ENCODE measurements at regions not wholly inside any gene's neighbourhood (a gene's known extent, or its start where the extent isn't known, plus 50 kb on each side); places are given as distances from the start of the nearest gene placed in this dataset.

- intact Hi-C loops (cut with micrococcal nuclease; ENCODE audit: unreplicated experiment): no loop called here
- Mint-ChIP-seq H3K9me3 (ENCODE audit: low read depth, unreplicated experiment) (no peaks in the 10 kb centered on the region), H3K27ac (ENCODE audit: unreplicated experiment) (no peak overlapping the region), H3K36me3 (ENCODE audit: insufficient read depth, unreplicated experiment) (no peaks in the 10 kb centered on the region), H3K4me1 (ENCODE audit: low read depth, unreplicated experiment) (no peaks in the 10 kb centered on the region), H3K4me3 (ENCODE audit: low read depth, unreplicated experiment) (no peak overlapping the region), H3K27me3 (ENCODE audit: unreplicated experiment) (peaks cover 48% of the 10 kb centered on the region)
- TF ChIP-seq, protein P1, sequence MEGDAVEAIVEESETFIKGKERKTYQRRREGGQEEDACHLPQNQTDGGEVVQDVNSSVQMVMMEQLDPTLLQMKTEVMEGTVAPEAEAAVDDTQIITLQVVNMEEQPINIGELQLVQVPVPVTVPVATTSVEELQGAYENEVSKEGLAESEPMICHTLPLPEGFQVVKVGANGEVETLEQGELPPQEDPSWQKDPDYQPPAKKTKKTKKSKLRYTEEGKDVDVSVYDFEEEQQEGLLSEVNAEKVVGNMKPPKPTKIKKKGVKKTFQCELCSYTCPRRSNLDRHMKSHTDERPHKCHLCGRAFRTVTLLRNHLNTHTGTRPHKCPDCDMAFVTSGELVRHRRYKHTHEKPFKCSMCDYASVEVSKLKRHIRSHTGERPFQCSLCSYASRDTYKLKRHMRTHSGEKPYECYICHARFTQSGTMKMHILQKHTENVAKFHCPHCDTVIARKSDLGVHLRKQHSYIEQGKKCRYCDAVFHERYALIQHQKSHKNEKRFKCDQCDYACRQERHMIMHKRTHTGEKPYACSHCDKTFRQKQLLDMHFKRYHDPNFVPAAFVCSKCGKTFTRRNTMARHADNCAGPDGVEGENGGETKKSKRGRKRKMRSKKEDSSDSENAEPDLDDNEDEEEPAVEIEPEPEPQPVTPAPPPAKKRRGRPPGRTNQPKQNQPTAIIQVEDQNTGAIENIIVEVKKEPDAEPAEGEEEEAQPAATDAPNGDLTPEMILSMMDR (IDR thresholded peaks at IDR 0.05; ENCODE audit: unreplicated experiment): no peak
- no TSS peak for BruUV-seq (replicated peaks)
- no peak for DNase-seq
- CTCF ChIA-PET: no interaction called here
These were observed 225.2 kb upstream of the RGMA start for GRCh38 chr15:93314245-93314644.

- H3K4me3 Mint-ChIP-seq (ENCODE audit: low read depth, unreplicated experiment): no peak overlapping the region
- H3K9me3 Mint-ChIP-seq (ENCODE audit: low read depth, unreplicated experiment): no peaks in the 10 kb centered on the region
- CTCF ChIA-PET: no interaction called here
- H3K36me3 Mint-ChIP-seq (ENCODE audit: insufficient read depth, unreplicated experiment): no peaks in the 10 kb centered on the region
- peaks cover 48% of the 10 kb centered on the region for H3K27me3 Mint-ChIP-seq (ENCODE audit: unreplicated experiment)
- no TSS peak for BruUV-seq (replicated peaks)
- TF ChIP-seq, protein P1 (IDR thresholded peaks at IDR 0.05; ENCODE audit: unreplicated experiment): no peak
- no peaks in the 10 kb centered on the region for H3K4me1 Mint-ChIP-seq (ENCODE audit: low read depth, unreplicated experiment)
- intact Hi-C loops (cut with micrococcal nuclease; ENCODE audit: unreplicated experiment): no loop called here
- H3K27ac Mint-ChIP-seq (ENCODE audit: unreplicated experiment): no peak overlapping the region
- DNase-seq: no peak
These were observed 224.0 kb upstream of the RGMA start for GRCh38 chr15:93312891-93313486.

DNA sequence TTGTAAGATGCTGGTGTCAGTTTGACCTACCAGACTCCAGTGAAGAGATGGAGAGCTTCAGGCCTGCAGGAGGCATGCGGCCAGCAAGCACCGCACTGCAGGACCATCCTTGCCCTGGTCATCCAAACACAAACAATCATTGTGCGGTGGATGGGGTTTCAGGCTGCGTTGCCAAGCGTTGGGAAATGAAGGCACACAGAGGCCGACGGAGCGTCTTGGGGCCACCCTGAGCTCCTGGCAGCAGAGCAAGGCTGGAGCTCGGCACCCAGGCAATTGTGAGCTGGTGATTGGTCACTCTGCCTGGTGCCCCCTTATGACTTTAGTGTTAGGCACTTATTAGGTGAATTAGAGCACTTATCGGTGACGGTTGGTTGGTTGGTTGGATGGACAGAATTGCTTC, 222.6 kb upstream of the RGMA start:
- no peak for DNase-seq
- BruUV-seq (replicated peaks): no TSS peak
- intact Hi-C loops (cut with micrococcal nuclease; ENCODE audit: unreplicated experiment): no loop called here
- Mint-ChIP-seq H3K4me1 (ENCODE audit: low read depth, unreplicated experiment) (no peaks in the 10 kb centered on the region), H3K4me3 (ENCODE audit: low read depth, unreplicated experiment) (no peak overlapping the region), H3K27ac (ENCODE audit: unreplicated experiment) (no peak overlapping the region), H3K36me3 (ENCODE audit: insufficient read depth, unreplicated experiment) (no peaks in the 10 kb centered on the region), H3K27me3 (ENCODE audit: unreplicated experiment) (peaks cover 45% of the 10 kb centered on the region), H3K9me3 (ENCODE audit: low read depth, unreplicated experiment) (no peaks in the 10 kb centered on the region)
- CTCF ChIA-PET: no interaction called here
- TF ChIP-seq, protein P1 (IDR thresholded peaks at IDR 0.05; ENCODE audit: unreplicated experiment): no peak

- no peak for DNase-seq
- no peak overlapping the region for H3K27ac Mint-ChIP-seq (ENCODE audit: unreplicated experiment)
- CTCF ChIA-PET: no interaction called here
- peaks cover 2% of the 10 kb centered on the region for H3K9me3 Mint-ChIP-seq (ENCODE audit: low read depth, unreplicated experiment)
- H3K4me3 Mint-ChIP-seq (ENCODE audit: low read depth, unreplicated experiment): no peak overlapping the region
- peaks cover 37% of the 10 kb centered on the region for H3K27me3 Mint-ChIP-seq (ENCODE audit: unreplicated experiment)
- H3K36me3 Mint-ChIP-seq (ENCODE audit: insufficient read depth, unreplicated experiment): no peaks in the 10 kb centered on the region
- H3K4me1 Mint-ChIP-seq (ENCODE audit: low read depth, unreplicated experiment): no peaks in the 10 kb centered on the region
- TF ChIP-seq, protein P1 (IDR thresholded peaks at IDR 0.05; ENCODE audit: unreplicated experiment): no peak
- intact Hi-C loops (cut with micrococcal nuclease; ENCODE audit: unreplicated experiment): no loop called here
- BruUV-seq (replicated peaks): no TSS peak
These were observed 219.1 kb upstream of the RGMA start for GRCh38 chr15:93308026-93308690.
